Stimulated activated CD4-positive, alpha-beta T cell treated with anti-CD3 and anti-CD28 coated beads, Interleukin-15, amount 100 ng/mL, for 24 hours (primary cell): ENCODE measurements at regions not wholly inside any gene's neighbourhood (a gene's known extent, or its start where the extent isn't known, plus 50 kb on each side); places are given as distances from the start of the nearest gene placed in this dataset.

Experiments used
- DNase-seq: peaks from one replicate; pipeline ENCODE4 v3.0.0-alpha.2; 2020

DNA sequence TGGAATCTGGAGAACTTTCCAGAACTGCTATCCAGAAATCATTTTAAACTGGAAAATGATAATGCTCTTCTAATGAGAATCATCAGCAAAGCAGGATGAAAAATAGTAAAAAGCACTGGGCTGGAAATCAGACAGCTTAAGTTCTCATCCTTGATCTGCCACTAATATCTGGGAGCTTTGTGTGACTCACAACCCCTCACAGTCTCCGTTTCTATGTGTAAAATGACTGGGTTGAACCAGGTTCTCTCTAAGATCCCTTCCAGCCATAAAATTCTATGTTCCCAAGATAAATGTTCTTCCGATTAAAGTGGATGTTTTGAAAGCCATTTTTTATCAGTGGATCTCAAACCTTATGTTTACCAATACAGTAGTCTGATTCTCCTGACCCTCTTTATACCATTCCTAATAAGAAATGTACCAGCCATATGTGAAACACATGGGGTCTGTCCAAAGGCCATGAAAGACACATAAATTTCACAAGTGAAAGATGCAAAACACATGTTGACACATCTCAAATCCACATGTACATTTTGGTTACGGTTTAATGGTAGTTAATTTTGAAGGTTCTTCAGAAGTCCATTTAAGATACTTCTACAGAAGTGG lies 188.8 kb downstream of the EN1 start:
- no peak for DNase-seq

DNA sequence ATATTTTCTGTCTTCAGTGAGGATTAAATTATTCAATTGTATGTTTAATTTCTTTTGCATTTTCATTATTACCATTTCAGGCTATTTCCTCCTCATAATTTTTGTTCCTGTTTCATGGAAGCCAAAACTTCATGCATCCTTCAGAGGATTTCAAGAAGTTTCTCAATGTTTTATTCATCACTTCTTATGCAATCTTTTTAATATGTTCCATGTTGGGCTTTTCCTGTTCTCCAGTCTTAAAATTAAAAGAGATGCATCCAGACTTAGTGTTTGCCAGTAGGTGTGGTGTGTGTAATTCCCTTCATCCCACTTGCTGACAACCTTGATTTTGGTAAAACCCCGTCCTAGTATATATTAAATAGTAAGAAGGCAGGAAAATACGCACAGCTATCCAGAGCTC lies 190.0 kb downstream of the EN1 start:
- DNase-seq = no peak

DNA sequence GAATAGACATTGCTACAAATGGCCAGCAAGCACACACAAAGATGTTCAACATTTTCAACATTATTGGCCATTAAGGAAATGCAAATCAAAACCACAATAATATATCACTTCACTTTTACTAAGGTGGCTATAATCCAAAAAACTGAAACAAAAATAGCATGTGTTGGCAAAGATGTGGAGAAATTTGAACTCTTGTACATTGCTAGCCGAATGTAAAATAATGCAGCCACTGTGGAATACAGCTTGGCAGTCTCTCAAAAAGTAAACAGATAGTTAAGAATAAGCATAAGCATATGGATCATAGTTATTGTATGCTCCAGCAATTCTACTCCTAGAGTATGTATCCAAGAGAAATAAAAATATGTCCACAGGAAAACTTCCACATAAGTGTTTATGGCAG lies 192.5 kb downstream of the EN1 start:
- DNase-seq = no peak

DNA sequence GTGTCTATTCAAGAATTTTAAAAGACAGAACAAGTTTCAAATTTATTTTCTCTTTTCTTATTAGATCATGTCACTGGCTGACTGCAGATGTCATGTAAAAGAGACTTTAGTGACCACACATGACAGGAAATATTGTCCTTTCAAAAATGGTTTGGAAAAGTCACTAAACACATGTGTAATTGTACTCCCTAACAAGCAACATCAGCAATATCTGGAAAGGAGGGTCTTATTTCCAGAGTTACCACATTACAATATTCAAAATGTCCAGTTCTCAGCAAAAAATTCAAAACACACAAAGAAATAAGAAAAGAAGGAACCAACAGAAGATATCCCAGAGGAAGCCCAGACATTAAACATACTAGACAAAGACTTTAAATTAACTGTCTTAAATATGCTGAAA lies 197.1 kb downstream of the EN1 start:
- no peak for DNase-seq

DNA sequence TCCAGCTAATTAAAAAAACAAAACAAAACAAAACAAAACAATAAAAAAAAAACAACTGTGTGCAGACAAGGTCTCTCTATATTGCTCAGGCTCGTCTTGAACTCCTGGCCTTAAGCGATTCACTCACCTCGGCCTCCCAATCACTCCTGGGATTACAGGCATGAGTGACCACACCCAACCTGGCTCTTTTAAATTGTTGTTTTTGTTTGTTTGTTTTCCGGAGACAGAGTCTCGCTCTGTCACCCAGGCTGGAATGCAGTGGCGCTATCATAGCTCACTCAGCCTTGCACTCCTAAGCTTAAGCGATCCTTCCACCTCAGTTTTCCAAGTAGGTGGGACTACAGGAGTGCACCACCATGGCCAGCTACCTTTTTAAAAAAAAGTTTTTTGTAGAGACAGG lies 201.6 kb downstream of the EN1 start:
- no peak for DNase-seq

DNA sequence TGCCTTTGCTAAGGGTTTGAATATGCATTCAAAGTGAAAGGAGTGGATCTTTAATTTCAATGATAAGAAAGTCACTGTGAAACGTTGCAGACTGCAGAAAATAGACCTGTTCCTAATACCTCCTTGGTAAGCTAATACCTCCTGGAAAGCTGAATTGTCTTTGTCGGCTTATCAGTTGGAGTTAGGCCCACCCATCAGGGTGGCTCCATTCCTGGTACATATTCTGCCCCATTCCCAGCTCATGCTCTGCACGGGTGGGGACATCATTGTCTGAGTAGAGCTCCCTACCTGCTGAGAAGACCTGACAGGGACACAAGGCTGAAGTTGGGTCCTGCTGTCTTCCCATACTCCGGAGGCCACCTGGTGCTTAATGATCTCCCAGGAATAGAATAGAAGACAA lies 203.3 kb downstream of the EN1 start:
- DNase-seq = no peak

DNA sequence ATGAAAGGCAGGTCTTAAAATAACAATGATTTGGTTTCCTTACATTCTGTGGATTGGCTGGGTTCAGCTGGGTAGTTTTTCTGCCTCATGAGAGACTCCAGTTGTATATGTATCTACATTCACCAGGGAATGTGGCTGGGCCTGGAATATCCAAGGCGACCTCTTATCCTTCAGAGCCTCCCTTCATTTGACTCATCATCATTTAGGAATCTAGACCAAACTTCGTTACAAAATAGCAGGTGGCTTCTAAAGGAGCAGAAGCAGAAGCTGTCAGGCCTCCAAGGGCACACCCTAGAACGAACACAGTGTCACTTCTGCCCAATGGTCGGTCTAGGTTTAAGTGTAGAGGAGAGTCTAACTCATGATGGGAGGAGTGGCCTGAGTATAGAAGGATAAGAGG lies 204.2 kb downstream of the EN1 start:
- no peak for DNase-seq

DNA sequence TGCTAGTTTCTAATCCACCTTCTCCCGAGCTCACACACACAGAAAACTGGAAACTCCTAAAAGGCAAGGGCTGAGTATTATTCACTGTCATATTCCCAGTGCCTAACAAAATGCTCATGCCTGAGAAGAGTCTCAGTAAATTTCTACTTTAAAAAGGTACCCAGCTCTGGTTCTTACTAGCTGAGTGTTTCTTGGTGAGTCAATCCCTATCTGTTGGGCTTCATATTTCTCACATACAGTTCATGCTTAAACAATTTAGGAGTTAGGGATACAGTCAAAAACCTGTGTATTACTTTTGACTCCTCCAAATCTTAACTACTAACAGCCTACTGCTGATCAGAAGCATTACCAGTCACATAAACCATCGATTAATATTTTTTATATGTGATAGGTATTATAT lies 204.9 kb downstream of the EN1 start:
- no peak for DNase-seq

DNA sequence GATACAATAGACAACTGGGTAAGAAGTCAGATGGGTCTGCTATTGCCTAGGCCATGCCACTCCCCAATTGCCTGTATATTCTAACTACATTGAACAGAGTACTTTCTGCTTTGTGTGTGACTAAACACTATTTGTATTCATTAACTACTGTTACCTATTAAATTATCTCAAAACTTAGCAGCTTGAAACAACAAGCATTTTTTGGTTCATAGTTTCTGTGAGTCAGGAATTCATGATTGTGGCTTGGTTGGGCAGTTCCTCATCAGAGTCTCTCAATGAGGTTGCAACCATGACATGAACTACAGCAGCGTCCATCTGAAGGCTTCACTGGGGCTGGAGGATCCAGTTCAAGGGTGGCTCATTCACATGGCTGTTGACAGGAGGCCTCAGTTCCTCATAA lies 205.7 kb downstream of the EN1 start:
- no peak for DNase-seq

DNA sequence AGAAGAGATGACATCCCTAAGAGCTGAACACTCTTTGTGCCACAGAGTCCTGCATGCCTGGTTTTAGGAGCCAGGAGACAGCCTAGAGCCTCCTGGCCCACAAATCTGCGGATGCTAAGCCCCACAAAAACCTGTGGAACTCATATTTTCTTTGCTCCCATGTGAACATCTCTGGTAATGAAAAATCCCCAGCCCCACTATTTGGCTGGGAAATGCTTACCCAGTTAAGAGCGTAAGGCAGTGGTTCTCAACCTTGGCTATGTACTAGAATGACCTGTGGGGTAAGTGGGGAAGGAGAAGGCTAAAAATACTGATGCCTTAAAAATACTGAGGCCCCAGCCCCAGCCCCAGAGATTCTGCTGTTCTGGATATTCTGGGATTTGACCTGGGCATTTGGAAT lies 208.1 kb downstream of the EN1 start:
- no peak for DNase-seq

DNA sequence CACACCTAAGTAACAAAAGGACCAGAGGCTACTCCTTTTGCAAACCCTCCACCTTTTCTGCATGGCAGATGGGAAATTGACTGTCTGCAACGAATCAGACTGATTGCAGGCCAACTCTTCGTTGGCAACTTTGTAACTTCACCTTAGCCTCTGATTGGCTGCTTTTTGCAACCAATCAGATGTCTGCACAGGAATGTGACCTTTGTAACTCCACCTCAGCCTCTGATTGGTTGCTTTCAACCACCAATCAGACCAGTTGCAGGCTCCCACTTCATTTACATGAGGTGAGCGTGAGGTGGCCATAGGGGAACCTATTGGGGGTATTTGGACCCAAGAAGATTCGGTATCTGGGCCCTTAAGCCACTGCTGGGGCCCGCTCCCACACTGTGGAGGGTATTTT lies 209.0 kb downstream of the EN1 start:
- DNase-seq = no peak

DNA sequence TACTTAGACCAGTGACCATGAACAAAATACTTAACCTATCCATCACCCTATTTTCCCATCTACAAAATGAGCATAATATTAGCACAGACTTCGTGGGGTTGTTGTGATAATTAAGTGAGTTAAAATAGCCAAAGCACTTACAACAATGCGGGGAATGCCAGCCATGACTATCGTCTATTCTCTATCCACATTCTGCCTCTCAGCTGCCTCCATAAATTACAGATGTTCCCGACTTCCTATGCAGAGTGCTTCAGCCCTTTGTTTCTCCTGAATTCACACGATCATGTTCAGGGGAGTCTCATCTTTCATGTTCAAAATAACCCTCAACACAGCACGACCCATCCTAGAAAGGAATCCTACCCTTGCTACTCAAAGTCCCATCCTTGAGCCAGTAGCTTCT lies 211.6 kb downstream of the EN1 start:
- no peak for DNase-seq

DNA sequence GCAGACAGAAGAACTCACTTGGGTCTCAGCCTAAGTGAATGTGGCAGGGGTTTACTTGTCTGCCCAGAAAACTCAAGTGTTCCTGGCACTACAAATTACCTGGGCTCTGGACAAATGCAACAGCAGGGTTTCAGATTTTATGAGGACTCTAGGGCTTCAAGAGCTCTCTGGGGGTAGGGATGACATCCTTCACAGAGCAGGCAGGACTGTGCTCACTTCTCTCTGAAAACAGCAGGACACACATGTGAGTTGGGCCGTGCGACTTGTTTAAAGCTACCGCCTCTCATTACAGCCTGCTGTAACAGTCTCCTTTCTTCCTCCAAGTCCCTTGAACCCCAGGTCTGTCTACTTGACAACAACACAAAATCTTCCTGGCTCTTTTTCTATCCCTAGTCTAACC lies 212.6 kb downstream of the EN1 start:
- no peak for DNase-seq

DNA sequence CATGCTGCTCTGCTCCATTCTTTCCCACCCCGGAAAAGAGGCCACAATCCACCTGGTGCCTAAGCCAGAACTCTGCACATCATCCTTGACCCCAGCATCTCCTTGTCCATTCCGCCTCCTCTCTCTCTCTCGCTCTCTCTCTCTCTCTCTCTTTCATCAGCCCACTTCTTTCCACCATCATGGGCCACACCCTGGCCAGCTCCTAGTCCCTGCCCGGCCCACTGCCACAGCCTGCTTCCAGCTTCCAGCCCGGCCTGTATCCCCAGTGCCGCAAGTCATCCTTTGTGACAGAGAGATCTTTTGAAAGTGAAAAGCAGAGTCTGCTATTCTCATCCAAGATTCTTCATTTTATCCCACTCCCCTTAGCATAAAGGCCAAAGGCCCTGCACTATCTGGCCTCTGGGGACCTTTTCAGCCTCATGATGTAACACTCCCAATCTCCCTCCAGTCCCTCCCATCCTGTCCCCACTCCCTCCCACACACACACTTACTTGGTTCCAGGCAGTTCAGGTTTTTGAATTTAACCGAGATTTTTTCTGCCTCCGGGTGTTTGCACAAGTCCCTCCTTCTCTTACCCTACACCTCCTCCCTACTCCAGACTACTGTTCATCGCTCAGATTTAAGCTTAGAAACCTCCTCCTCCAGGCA lies 214.0 kb downstream of the EN1 start:
- no peak for DNase-seq

DNA sequence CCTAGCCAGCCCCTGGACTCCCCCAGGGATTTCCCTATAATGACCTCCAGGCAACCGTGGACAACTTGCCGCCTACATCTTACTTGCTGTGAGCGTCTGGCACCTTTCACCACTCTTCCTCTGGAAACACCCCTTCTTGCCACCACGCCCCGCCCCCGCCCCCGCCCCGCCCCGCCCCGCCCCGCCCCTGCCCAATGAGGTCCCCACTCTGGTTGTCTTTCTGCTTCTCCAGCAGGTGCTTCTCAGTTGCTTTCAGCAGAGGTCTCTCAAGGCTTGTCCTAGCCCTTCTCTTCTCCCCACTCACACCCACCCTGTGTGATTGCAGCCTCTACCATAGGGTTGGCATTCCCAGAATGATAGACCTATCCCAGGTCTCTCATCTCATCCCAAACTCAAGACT lies 214.5 kb downstream of the EN1 start:
- DNase-seq = no peak

DNA sequence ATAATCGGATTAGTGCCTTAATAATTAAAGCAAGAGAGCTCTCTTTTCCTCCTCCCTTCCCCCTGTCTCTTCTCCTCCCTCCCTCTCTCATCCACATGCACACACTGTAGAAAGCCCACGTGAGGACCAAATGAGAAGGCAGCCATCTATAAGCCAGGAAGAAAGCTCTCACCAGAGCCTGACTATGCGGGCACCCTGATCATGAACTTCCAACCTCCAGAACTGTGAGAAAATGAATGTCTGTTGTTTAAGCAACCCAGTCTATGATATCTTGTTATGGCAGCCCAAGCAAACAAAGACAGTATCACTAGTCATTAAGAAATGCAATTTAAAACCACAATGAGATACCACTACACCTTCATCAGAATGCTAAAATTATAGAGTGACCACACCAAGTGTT lies 220.3 kb downstream of the EN1 start:
- no peak for DNase-seq

DNA sequence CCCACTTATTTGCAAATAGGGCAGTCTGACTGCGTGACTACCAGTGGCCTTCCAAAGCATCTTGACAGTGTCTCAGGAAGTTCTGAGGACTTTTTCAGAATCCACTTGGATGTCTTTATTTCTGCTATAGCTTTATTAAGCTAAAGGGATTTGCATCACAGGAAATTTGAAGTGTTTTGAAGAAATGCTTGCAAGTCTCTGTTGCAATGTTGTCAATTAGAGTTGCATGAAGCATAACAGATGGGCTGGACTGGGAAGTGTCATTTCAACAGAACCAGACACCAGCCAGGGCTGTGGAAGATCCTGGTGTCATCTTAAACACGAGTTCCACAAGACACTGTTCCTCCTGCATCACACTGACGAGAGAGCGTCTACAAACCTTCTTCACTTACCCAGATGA lies 224.5 kb downstream of the EN1 start:
- no peak for DNase-seq

DNA sequence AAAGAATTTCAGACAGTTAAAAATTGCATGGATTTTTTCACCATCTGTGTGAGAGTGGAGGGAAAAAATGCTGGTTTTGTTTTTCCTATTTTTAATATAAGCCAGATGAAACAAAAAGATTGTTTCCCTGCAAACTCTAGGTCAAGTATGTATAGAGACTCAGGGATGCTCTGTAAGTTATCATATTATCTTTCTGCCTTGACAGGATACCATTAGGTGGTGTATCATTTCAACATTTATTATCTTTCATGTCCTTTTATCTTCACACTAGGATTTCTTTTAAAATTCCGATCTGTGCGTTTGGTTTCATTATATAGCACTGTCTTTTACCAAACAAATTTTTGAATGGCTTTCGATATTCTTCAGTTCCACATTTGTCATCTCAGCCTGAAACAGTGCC lies 225.3 kb downstream of the EN1 start:
- DNase-seq = no peak

DNA sequence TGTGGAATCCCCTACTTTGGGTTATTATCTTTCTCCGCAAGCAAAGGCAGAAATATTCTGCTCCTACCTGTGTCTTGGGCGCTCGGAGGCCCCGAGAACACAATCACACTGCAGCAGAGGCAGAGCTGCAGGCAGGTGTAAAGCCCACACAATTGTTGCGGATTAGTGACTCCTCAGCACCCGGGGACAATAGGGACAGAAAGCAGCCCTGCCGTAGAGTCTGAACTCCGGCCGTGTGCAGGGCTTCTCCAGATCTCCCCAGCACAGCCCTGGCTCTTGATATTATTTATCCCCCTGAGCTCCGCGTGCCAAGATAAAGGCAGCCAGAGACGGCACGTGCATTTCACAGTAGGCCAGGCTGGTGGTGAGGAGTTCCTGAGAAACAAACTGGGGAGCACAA lies 229.2 kb downstream of the EN1 start:
- no peak for DNase-seq

DNA sequence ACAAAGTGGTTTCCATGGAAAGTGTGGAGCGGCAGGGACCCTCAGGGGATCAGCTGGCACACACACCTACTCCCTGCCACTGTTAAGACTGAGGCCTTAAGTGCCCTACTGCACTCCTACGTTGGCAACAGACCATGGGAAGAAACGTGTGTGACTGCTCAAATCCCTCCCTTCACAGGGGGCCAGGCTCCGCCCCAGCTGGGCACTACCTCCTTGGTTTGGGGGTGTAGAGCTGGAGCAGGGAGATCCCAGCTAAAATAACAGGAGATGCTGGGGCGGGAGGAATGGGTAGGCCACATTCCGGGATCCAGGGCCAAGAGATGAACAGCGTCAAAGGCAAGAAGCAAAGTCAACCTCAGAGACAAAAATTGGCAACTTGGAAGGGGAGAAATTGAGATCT lies 231.0 kb downstream of the EN1 start:
- no peak for DNase-seq

DNA sequence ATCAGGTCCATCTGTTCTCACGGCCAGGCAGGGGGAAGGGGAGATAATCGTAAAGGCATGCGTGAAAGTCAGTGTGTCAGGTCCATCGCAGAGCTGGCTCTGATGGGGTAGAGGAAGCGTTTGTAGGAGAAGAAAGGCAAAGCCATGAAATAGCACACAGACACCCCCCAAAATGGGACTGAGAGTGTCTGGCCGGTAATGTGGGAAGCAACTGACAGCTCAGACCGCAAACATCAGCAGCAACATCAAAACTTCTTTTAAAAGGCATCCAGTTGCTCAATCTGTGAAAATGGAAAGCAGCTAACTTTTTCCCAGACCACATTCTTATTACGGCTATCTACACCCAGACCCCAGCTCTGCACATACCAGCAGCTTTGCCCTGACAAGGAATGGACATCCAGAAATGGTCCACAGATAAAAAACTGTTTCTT lies 232.6 kb downstream of the EN1 start:
- DNase-seq = no peak

DNA sequence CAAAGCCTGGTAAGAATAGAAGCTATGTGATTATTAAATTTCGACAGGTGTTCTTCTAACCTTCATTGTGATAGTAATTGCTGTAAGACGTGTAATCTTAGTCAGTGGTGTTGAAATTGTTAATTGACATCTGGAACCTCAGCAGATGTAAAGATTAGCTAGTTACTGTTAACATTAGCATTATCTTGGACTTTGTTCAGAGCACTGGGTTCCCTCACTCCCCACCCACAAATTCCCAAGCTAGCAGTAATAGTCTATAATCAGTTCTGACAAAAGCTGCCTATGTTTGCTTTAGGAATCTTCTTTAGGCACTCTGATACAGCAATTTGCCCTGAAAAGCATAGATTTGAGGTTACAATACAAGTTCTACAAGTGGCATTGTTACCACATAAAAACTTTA lies 233.7 kb downstream of the EN1 start:
- DNase-seq = no peak

DNA sequence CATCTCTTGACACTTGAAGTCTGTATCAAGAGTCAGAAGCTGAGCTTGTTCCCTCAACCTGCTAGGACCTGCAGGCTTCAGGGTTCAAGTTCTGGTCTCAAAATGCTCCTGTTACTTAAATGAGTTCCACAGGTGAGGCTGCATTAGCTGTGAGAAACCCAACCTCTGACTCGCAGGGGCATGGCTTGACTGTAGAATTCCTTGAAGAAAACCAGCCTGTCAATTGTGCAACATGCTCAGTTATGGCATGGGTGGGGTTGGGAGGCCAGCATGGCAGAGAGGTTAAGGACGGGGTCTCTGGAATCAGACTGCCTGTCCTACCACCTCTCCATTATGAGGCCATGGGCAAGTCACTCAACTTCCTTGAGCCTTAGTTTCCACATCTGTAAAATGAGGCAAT lies 235.8 kb downstream of the EN1 start:
- DNase-seq = no peak

DNA sequence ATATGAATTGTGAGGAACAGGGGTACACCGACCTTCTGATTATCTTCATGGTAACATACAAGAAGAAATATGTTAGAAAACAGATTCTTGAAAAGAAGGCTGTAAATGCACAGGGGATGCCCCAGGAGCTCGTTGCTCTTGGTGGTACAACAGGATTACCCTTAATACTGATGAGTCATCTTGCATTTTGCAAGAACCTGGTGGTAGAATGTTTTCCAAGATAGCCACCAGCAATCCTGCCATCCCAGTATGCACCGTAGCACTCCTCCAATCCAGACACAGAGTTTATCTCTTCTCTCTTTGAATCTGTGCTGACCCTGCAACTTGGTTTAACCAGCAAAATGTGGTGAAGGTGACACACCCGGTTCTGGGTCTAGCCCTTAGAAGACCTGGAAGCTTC lies 238.3 kb downstream of the EN1 start:
- DNase-seq = no peak

DNA sequence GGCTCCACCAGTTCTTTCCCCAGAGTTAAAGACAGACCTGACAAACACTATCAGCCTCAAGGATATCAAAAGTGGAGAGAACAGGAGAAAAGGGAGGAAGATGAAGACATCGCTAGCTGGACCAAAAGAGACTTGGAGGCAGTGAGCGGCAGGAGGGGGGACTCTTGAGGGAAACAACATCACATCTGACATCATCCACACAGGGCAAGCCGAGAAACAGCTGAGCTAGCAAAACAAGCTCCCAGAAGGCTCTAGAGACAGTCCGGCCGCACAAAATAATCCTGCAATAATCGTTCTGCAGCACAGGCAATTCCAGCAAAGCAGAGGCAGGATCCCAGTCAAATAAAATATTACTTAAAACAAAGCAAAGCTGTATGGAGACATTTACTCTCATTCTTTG lies 239.8 kb downstream of the EN1 start:
- DNase-seq = no peak

DNA sequence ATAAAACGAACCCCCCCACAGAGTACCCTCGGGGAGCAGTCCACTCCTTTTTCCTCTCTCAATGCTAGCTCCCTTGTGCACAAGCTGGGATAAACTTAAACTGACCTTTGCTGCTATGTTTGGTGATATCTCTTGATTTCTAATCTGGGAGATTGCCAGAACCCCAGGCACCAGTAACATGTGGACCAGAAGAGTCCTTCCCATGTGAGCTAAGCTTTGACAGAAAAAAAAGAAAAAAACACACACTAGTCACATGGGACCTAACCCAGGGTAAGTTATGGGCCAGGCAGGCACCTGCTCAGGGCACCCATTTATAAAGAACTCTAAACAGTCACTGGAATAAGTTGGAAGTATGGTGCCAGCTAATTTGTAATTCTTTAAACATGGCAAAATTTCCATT lies 242.6 kb downstream of the EN1 start:
- no peak for DNase-seq
